ENCODE measurements at regions not wholly inside any gene's neighbourhood (a gene's known extent, or its start where the extent isn't known, plus 50 kb on each side); places are given as distances from the start of the nearest gene placed in this dataset.

- TF ChIP-seq CTCF (IDR thresholded peaks at IDR 0.05; ENCODE audit: low read depth, low read length, missing input control) (no peak), EGR1 (IDR thresholded peaks at IDR 0.05; ENCODE audit: low read depth in 2 of 2) (no peak)
Measured at GRCh38 chr7:40969641-40970040, 733.2 kb downstream of the INHBA start.

Data from liver (tissue), 3 donors.